ENCODE measurements at regions not wholly inside any gene's neighbourhood (a gene's known extent, or its start where the extent isn't known, plus 50 kb on each side); places are given as distances from the start of the nearest gene placed in this dataset.

DNA sequence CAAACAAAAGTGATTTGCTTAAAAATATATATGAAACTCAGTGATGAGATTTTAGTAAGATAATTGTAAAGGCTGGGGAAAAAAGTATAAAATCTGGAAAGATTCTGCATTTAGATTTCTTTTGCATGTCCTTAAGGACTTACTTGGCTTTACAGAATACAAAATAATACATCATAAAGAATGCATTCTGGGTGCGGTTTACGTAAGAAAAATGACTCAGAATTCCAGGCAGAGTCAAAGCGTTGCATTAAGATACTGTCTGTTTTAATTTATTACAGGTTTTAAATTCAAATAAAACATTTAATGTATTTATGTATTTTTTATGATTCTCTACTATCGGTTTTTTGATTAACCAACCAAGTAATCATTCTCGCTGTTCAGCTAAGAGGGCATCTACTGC lies 178.0 kb downstream of the SH3BP4 start:
- ATAC-seq, result no peak
- H3K4me3 ChIP-seq (ENCODE audit: low read depth in 2 of 2, low read length in 2 of 2), result no peak overlapping the region
- POLR2A ChIA-PET, result no interaction called here
- no peaks in the 10 kb centered on the region for H3K9me3 ChIP-seq (ENCODE audit: control insufficient read depth, insufficient read depth, low read depth, low read length)
- in situ Hi-C loops (cut with HindIII; ENCODE audit: low pct_unique_long_range_greater_than_20kb, low sequenced_read_pairs), result no loop called here
- TF ChIP-seq TCF7L2 (IDR thresholded peaks at IDR 0.05; ENCODE audit: low read depth, low read length) (no peak), POLR2AphosphoS5 (IDR thresholded peaks at IDR 0.05; ENCODE audit: low read depth, low read length) (no peak), SIN3A (IDR thresholded peaks at IDR 0.05; ENCODE audit: borderline replicate concordance, insufficient read depth, low read depth, low read length) (no peak)
- TF ChIP-seq, protein P1, sequence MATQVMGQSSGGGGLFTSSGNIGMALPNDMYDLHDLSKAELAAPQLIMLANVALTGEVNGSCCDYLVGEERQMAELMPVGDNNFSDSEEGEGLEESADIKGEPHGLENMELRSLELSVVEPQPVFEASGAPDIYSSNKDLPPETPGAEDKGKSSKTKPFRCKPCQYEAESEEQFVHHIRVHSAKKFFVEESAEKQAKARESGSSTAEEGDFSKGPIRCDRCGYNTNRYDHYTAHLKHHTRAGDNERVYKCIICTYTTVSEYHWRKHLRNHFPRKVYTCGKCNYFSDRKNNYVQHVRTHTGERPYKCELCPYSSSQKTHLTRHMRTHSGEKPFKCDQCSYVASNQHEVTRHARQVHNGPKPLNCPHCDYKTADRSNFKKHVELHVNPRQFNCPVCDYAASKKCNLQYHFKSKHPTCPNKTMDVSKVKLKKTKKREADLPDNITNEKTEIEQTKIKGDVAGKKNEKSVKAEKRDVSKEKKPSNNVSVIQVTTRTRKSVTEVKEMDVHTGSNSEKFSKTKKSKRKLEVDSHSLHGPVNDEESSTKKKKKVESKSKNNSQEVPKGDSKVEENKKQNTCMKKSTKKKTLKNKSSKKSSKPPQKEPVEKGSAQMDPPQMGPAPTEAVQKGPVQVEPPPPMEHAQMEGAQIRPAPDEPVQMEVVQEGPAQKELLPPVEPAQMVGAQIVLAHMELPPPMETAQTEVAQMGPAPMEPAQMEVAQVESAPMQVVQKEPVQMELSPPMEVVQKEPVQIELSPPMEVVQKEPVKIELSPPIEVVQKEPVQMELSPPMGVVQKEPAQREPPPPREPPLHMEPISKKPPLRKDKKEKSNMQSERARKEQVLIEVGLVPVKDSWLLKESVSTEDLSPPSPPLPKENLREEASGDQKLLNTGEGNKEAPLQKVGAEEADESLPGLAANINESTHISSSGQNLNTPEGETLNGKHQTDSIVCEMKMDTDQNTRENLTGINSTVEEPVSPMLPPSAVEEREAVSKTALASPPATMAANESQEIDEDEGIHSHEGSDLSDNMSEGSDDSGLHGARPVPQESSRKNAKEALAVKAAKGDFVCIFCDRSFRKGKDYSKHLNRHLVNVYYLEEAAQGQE (IDR thresholded peaks at IDR 0.05; ENCODE audit: insufficient read depth in 1 of 2, low read depth in 2 of 2, low read length in 1 of 2), result no peak
- TF ChIP-seq, protein P2, sequence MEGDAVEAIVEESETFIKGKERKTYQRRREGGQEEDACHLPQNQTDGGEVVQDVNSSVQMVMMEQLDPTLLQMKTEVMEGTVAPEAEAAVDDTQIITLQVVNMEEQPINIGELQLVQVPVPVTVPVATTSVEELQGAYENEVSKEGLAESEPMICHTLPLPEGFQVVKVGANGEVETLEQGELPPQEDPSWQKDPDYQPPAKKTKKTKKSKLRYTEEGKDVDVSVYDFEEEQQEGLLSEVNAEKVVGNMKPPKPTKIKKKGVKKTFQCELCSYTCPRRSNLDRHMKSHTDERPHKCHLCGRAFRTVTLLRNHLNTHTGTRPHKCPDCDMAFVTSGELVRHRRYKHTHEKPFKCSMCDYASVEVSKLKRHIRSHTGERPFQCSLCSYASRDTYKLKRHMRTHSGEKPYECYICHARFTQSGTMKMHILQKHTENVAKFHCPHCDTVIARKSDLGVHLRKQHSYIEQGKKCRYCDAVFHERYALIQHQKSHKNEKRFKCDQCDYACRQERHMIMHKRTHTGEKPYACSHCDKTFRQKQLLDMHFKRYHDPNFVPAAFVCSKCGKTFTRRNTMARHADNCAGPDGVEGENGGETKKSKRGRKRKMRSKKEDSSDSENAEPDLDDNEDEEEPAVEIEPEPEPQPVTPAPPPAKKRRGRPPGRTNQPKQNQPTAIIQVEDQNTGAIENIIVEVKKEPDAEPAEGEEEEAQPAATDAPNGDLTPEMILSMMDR (IDR thresholded peaks at IDR 0.05), result no peak
- H3K27ac ChIP-seq (ENCODE audit: low read length), result no peak overlapping the region
- no TSS peak for BruUV-seq (replicated peaks)
- H3K36me3 ChIP-seq (ENCODE audit: control insufficient read depth, insufficient read depth, low read length), result no peaks in the 10 kb centered on the region
- intact Hi-C loops (cut with micrococcal nuclease; ENCODE audit: unreplicated experiment), result loop anchor here (10.0 kb wide), 1 partner anchor 615 kb away; no protein-coding TSS in a partner anchor
- no peak for DNase-seq (ENCODE audit: low read depth, low spot score)
- H3K4me1 ChIP-seq (ENCODE audit: control insufficient read depth, insufficient read depth, low read length), result no peaks in the 10 kb centered on the region
- CTCF ChIA-PET, result no interaction called here
- peaks cover 2% of the 10 kb centered on the region; the same call in 1 of the 2 replicates for H3K27me3 ChIP-seq (ENCODE audit: control insufficient read depth, insufficient read depth, low read length)

- Histone ChIP-seq H3K27ac (ENCODE audit: low read length) (no peak overlapping the region), H3K9me3 (ENCODE audit: control insufficient read depth, insufficient read depth, low read depth, low read length) (no peaks in the 10 kb centered on the region), H3K36me3 (ENCODE audit: control insufficient read depth, insufficient read depth, low read length) (no peaks in the 10 kb centered on the region), H3K4me3 (ENCODE audit: low read depth in 2 of 2, low read length in 2 of 2) (no peak overlapping the region), H3K27me3 (ENCODE audit: control insufficient read depth, insufficient read depth, low read length) (no peaks in the 10 kb centered on the region), H3K4me1 (ENCODE audit: control insufficient read depth, insufficient read depth, low read length) (peaks cover 3% of the 10 kb centered on the region; the same call in 1 of the 2 replicates)
- intact Hi-C loops (cut with micrococcal nuclease; ENCODE audit: unreplicated experiment) (loop anchor here (10.0 kb wide), 1 partner anchor 613 kb away; no protein-coding TSS in a partner anchor), in situ Hi-C loops (cut with HindIII; ENCODE audit: low pct_unique_long_range_greater_than_20kb, low sequenced_read_pairs) (no loop called here)
- TF ChIP-seq, protein P2 (IDR thresholded peaks at IDR 0.05), result no peak
- no peak for TF ChIP-seq POLR2AphosphoS5 (IDR thresholded peaks at IDR 0.05; ENCODE audit: low read depth, low read length)
- TF ChIP-seq, protein P1 (IDR thresholded peaks at IDR 0.05; ENCODE audit: insufficient read depth in 1 of 2, low read depth in 2 of 2, low read length in 1 of 2), result no peak
- no peak for TF ChIP-seq TCF7L2 (IDR thresholded peaks at IDR 0.05; ENCODE audit: low read depth, low read length)
- no peak for TF ChIP-seq SIN3A (IDR thresholded peaks at IDR 0.05; ENCODE audit: borderline replicate concordance, insufficient read depth, low read depth, low read length)
- POLR2A ChIA-PET, result no interaction called here
- ATAC-seq (no peak), DNase-seq (ENCODE audit: low read depth, low spot score) (no peak)
- CTCF ChIA-PET, result no interaction called here
- no TSS peak for BruUV-seq (replicated peaks)
These were observed 179.8 kb downstream of the SH3BP4 start for GRCh38 chr2:235131334-235132305.
